H1 (cell line): ENCODE measurements at regions not wholly inside any gene's neighbourhood (a gene's known extent, or its start where the extent isn't known, plus 50 kb on each side); places are given as distances from the start of the nearest gene placed in this dataset.
A peak's percentile ranks its signal among the peaks of the same experiment; 100 is the strongest.

Experiments
- CTCF ChIA-PET: fragments of 300-600 bp; sonication (Branson Sonifier 250); formaldehyde crosslinking; loops from one replicate; lab custom pipeline; 2021; ENCODE audit not compliant: partially characterized antibody; lab: Charles Lee
- POLR2A ChIA-PET: fragments of 300-600 bp; sonication (Branson Sonifier 250); formaldehyde crosslinking; loops from one replicate; lab custom pipeline; 2021; ENCODE audit warnings: inconsistent platforms; ENCODE audit not compliant: partially characterized antibody; lab: Charles Lee
- DNase-seq, 2 experiments: peaks; one replicate each; pipeline versions ENCODE4 v3.0.0 to v3.0.0-alpha.2; 2010 to 2022; ENCODE audit warnings: low spot score in 2 of 2, low read depth in 1 of 2, mixed read lengths in 1 of 2
- FAIRE-seq: peaks from 2 replicates; lab custom pipeline; 2011; peaks lifted over from hg19 to GRCh38; lab: Jason Lieb, UNC
- H2AFZ ChIP-seq: 2 replicates; pipeline ENCODE4 v1.8.1; 2012; ENCODE audit warnings: low read length, inconsistent platforms
- H2AK5ac ChIP-seq: 2 replicates; pipeline ENCODE4 v1.6.1; 2013; ENCODE audit warnings: low read depth, low read length
- H2BK120ac ChIP-seq: replicated peaks from 2 replicates; pipeline ENCODE3; 2013; ENCODE audit warnings: low read depth, low read length, inconsistent platforms
- H2BK12ac ChIP-seq: 2 replicates; pipeline ENCODE4 v1.6.1; 2013; ENCODE audit warnings: low read depth, low read length
- H2BK15ac ChIP-seq: 2 replicates; pipeline ENCODE4 v1.6.1; 2013; ENCODE audit warnings: low read length
- H2BK20ac ChIP-seq: 2 replicates; pipeline ENCODE4 v1.6.1; 2013; ENCODE audit warnings: low read length
- H2BK5ac ChIP-seq: 2 replicates; pipeline ENCODE4 v1.6.1; 2013; ENCODE audit warnings: low read depth, low read length
- H3K14ac ChIP-seq: 2 replicates; pipeline ENCODE4 v1.6.1; 2013; ENCODE audit warnings: inconsistent platforms; ENCODE audit not compliant: insufficient read length
- H3K18ac ChIP-seq: 2 replicates; pipeline ENCODE4 v1.6.1; 2013; ENCODE audit warnings: low read length; ENCODE audit errors: extremely low read depth
- H3K23ac ChIP-seq: 2 replicates; pipeline ENCODE4 v1.6.1; 2013; ENCODE audit warnings: inconsistent platforms; ENCODE audit not compliant: insufficient read length
- H3K23me2 ChIP-seq: 2 replicates; pipeline ENCODE4 v1.6.1; 2013; ENCODE audit warnings: low read depth, low read length
- H3K27ac ChIP-seq: 2 replicates; pipeline ENCODE4 v1.6.1; 2011; ENCODE audit warnings: low read depth, low read length, inconsistent platforms
- H3K27me3 ChIP-seq, 4 experiments: replicated peaks in 1 of 4; 1 replicate in 1 of 4; 2 replicates in 3 of 4; pipeline versions ENCODE4 v1.6.1 to v1.8.1; 2011 to 2013; ENCODE audit warnings: low read length in 3 of 4, mild to moderate bottlenecking in 3 of 4, inconsistent platforms in 2 of 4, mixed read lengths in 2 of 4, moderate library complexity in 1 of 4; ENCODE audit not compliant: control insufficient read depth in 3 of 4, insufficient read depth in 3 of 4; ENCODE audit errors: extremely low read depth in 1 of 4
- H3K36me3 ChIP-seq, 4 experiments: 2 replicates each; pipeline versions ENCODE4 v1.6.1 to v1.8.1; 2011 to 2013; ENCODE audit warnings: mild to moderate bottlenecking in 4 of 4, low read length in 3 of 4, moderate library complexity in 2 of 4, control low read depth in 1 of 4, inconsistent platforms in 1 of 4; ENCODE audit not compliant: insufficient read depth in 4 of 4, control insufficient read depth in 2 of 4
- H3K4ac ChIP-seq: replicated peaks from 2 replicates; pipeline ENCODE3; 2013; ENCODE audit warnings: low read length, low read depth, mixed read lengths, inconsistent platforms; ENCODE audit not compliant: insufficient read length
- H3K4me1 ChIP-seq, 4 experiments: replicated peaks in 1 of 4; 1 replicate in 1 of 4; 2 replicates in 3 of 4; pipeline versions ENCODE4 v1.6.1 to v1.8.1; 2011 to 2013; ENCODE audit warnings: low read length in 3 of 4, inconsistent platforms in 2 of 4, mixed read lengths in 1 of 4; ENCODE audit not compliant: insufficient read depth in 4 of 4, control insufficient read depth in 3 of 4
- H3K4me2 ChIP-seq, 2 experiments: 2 replicates each; pipeline versions ENCODE4 v1.6.1 to v1.8.1; 2011 to 2013; ENCODE audit warnings: low read depth in 2 of 2, low read length in 2 of 2, control low read depth in 1 of 2, inconsistent platforms in 1 of 2, mild to moderate bottlenecking in 1 of 2; ENCODE audit not compliant: insufficient read depth in 1 of 2
- H3K4me3 ChIP-seq, 4 experiments: fragments of 200-600, 300-600 bp in 1 of 4; sonication (generic), shearing (Covaris generic), sonication (Bioruptor Twin) in 1 of 4; 2 replicates each; pipeline versions ENCODE4 v1.5.1 to v1.8.1; 2011 to 2016; ENCODE audit warnings: low read length in 4 of 4, low read depth in 3 of 4, control low read depth in 2 of 4, inconsistent platforms in 2 of 4, mild to moderate bottlenecking in 2 of 4, mixed read lengths in 1 of 4, moderate library complexity in 1 of 4; ENCODE audit not compliant: insufficient read depth in 2 of 4; ENCODE audit errors: extremely low read depth in 1 of 4
- H3K56ac ChIP-seq: replicated peaks from 2 replicates; pipeline ENCODE3; 2013; ENCODE audit warnings: low read depth, mild to moderate bottlenecking, mixed read lengths, low read length, inconsistent platforms; ENCODE audit not compliant: insufficient read length
- H3K79me1 ChIP-seq: 2 replicates; pipeline ENCODE4 v1.6.1; 2013; ENCODE audit warnings: low read depth, low read length, control low read depth
- H3K79me2 ChIP-seq, 2 experiments: 2 replicates each; pipeline versions ENCODE4 v1.6.1 to v1.8.1; 2012 to 2013; ENCODE audit warnings: low read length in 2 of 2, mild to moderate bottlenecking in 2 of 2, inconsistent platforms in 1 of 2; ENCODE audit not compliant: insufficient read depth in 2 of 2, control insufficient read depth in 1 of 2
- H3K9ac ChIP-seq, 4 experiments: replicated peaks in 1 of 4; 1 replicate in 1 of 4; 2 replicates in 3 of 4; pipeline versions ENCODE4 v1.6.1 to v1.8.1; 2011 to 2013; ENCODE audit warnings: low read depth in 3 of 4, low read length in 3 of 4, control low read depth in 2 of 4, mild to moderate bottlenecking in 2 of 4, moderate library complexity in 2 of 4, inconsistent platforms in 1 of 4; ENCODE audit errors: extremely low read depth in 1 of 4
- H3K9me3 ChIP-seq, 2 experiments: 2 replicates each; pipeline versions ENCODE4 v1.6.1 to v1.8.1; 2012 to 2013; ENCODE audit warnings: mild to moderate bottlenecking in 2 of 2, moderate library complexity in 2 of 2, control low read depth in 1 of 2, inconsistent platforms in 1 of 2, low read depth in 1 of 2, low read length in 1 of 2, mixed read lengths in 1 of 2; ENCODE audit not compliant: insufficient read depth in 2 of 2
- H4K20me1 ChIP-seq, 2 experiments: replicated peaks in 1 of 2; 2 replicates each; pipeline versions ENCODE3 to v1.8.1; 2011 to 2013; ENCODE audit warnings: inconsistent platforms in 2 of 2, low read length in 2 of 2, mild to moderate bottlenecking in 1 of 2; ENCODE audit not compliant: insufficient read depth in 2 of 2, control insufficient read depth in 1 of 2
- H4K5ac ChIP-seq: 2 replicates; pipeline ENCODE4 v1.6.1; 2013; ENCODE audit warnings: low read length, low read depth, mixed read lengths, inconsistent platforms; ENCODE audit not compliant: insufficient read length
- H4K8ac ChIP-seq: 2 replicates; pipeline ENCODE4 v1.8.0; 2013; ENCODE audit warnings: mild to moderate bottlenecking, moderate library complexity, low read length, inconsistent platforms; ENCODE audit not compliant: insufficient read depth; ENCODE audit errors: extremely low read depth
- H4K91ac ChIP-seq: replicated peaks from 2 replicates; pipeline ENCODE3; 2013; ENCODE audit warnings: low read length, mixed read lengths, inconsistent platforms; ENCODE audit not compliant: insufficient read length
- CREB1 ChIP-seq: IDR thresholded peaks from 2 replicates; pipeline ENCODE4 v1.6.1; 2012; ENCODE audit warnings: inconsistent platforms
- MAFK ChIP-seq: IDR thresholded peaks from 2 replicates; pipeline ENCODE4 v1.6.1; 2012; ENCODE audit warnings: low read depth, mild to moderate bottlenecking, improper control_type of control experiment, low read length
- WGBS, 2 experiments: shearing (Covaris generic) in 1 of 2; methylation state at CpG; one replicate each; pipeline versions ENCODE4 v1.1.6 to v1.1.7; 2013 to 2015; ENCODE audit warnings: low lambda C conversion rate in 2 of 2, mixed read lengths in 2 of 2, inconsistent platforms in 1 of 2, low coverage in 1 of 2, missing lambda C conversion rate in 1 of 2; ENCODE audit not compliant: insufficient replicate concordance in 2 of 2, insufficient coverage in 1 of 2, insufficient read length in 1 of 2; ENCODE audit errors: extremely low coverage in 1 of 2, missing lambda C conversion rate in 1 of 2; 5-methylcytosine and 5-hydroxymethylcytosine counted together

DNA sequence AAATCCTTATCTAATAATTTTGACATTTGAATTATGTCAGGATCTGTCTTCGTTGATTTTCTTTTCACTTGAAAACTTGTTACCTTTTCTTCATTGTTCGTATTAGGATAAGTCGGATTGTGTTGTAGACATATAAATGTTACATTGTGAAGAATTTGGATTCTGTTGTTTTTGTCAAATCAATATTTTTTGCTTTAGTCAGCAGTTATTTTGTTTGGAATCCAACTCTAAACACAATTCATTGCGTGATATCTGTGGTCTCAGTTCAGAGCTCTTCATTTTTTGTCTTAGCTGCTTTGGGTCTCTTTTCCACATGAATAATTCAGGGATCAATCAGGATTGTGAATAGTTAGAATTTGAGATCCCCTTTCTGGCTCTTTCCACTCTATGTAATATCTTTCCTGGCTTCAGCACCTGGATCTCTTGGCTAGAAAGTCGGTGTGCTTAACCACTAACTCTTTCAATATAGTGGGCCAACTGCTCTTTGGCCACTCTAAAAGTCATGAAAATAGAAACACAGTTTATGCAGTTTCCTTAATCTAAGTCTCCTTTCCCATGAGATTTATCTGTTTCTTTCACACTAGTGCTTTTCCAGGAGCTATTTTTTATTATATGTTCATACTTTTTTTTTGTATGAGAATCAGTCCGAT lies 2494.2 kb upstream of the PCDH20 start:
- no peak overlapping the region for H4K5ac ChIP-seq
- TF ChIP-seq MAFK (peak; percentile 89), CREB1 (no peak)
- H2BK20ac ChIP-seq, result no peak overlapping the region
- H4K91ac ChIP-seq, result no peak overlapping the region
- no peak overlapping the region for H3K4me2 ChIP-seq
- H3K56ac ChIP-seq, result no peak overlapping the region
- H4K20me1 ChIP-seq, result no peaks in the 10 kb centered on the region
- H3K27me3 ChIP-seq, result no peaks in the 10 kb centered on the region
- H3K4ac ChIP-seq, result no peak overlapping the region
- H3K23me2 ChIP-seq, result no peaks in the 10 kb centered on the region
- no peaks in the 10 kb centered on the region for H3K36me3 ChIP-seq
- H3K4me3 ChIP-seq, result no peak overlapping the region
- ChIA-PET CTCF (no interaction called here), POLR2A (no interaction called here)
- H3K79me2 ChIP-seq, result no peaks in the 10 kb centered on the region
- no peak overlapping the region for H2BK12ac ChIP-seq
- no peaks in the 10 kb centered on the region for H3K4me1 ChIP-seq
- FAIRE-seq, result no peak
- H2BK5ac ChIP-seq, result no peak overlapping the region
- DNase-seq, result no peak
- no peak overlapping the region for H2AFZ ChIP-seq
- no peak overlapping the region for H2BK15ac ChIP-seq
- no peak overlapping the region for H2BK120ac ChIP-seq
- 89% methylated on average over 6 of the region's 6 CpGs; no CpG with 5 or more reads in 1 of the 2 experiments for WGBS, 2 experiments
- no peak overlapping the region for H4K8ac ChIP-seq
- H3K79me1 ChIP-seq, result no peaks in the 10 kb centered on the region
- H3K9me3 ChIP-seq, result no peaks in the 10 kb centered on the region
- no peak overlapping the region for H3K23ac ChIP-seq
- no peak overlapping the region for H3K14ac ChIP-seq
- H3K18ac ChIP-seq, result no peak overlapping the region
- H3K27ac ChIP-seq, result no peak overlapping the region
- no peak overlapping the region for H3K9ac ChIP-seq
- no peak overlapping the region for H2AK5ac ChIP-seq
